ENCODE measurements at regions not wholly inside any gene's neighbourhood (a gene's known extent, or its start where the extent isn't known, plus 50 kb on each side); places are given as distances from the start of the nearest gene placed in this dataset.

DNA sequence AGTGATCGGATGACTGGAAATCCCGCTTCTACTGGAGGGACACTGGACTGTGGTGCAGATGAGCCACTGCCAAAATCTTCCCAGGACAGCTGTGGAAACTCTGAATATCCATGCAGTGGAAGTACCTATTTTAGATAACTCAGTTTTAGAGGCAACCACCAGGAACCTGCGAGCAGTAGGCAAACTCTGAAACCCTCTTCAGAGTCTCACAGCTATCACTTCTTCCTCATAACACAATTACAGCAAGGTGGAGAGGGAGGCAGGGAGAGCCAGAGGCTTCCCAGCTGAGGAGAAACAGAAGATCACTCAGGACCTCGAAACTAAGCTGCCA, 322.8 kb upstream of the NT5E start:
- no peak for DNase-seq (ENCODE audit: extremely low spot score)
- TF ChIP-seq, protein P1, sequence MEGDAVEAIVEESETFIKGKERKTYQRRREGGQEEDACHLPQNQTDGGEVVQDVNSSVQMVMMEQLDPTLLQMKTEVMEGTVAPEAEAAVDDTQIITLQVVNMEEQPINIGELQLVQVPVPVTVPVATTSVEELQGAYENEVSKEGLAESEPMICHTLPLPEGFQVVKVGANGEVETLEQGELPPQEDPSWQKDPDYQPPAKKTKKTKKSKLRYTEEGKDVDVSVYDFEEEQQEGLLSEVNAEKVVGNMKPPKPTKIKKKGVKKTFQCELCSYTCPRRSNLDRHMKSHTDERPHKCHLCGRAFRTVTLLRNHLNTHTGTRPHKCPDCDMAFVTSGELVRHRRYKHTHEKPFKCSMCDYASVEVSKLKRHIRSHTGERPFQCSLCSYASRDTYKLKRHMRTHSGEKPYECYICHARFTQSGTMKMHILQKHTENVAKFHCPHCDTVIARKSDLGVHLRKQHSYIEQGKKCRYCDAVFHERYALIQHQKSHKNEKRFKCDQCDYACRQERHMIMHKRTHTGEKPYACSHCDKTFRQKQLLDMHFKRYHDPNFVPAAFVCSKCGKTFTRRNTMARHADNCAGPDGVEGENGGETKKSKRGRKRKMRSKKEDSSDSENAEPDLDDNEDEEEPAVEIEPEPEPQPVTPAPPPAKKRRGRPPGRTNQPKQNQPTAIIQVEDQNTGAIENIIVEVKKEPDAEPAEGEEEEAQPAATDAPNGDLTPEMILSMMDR (IDR thresholded peaks at IDR 0.05; ENCODE audit: control extremely low read depth, extremely low read depth, low read depth, missing control alignments): no peak
- ChIA-PET POLR2A (no interaction called here), CTCF (interaction anchor here (2.3 kb wide), 1 partner anchor 9 kb away, joined by 10 read pairs; no protein-coding TSS in a partner anchor)

- ChIA-PET POLR2A (no interaction called here), CTCF (interaction anchor here (2.3 kb wide), 1 partner anchor 10 kb away, joined by 10 read pairs; no protein-coding TSS in a partner anchor)
- peak; percentile 18 for DNase-seq (ENCODE audit: extremely low spot score)
- TF ChIP-seq, protein P1 (IDR thresholded peaks at IDR 0.05; ENCODE audit: control extremely low read depth, extremely low read depth, low read depth, missing control alignments): peak; percentile 55
Measured at GRCh38 chr6:85126485-85127167, 323.3 kb upstream of the NT5E start.

DNA sequence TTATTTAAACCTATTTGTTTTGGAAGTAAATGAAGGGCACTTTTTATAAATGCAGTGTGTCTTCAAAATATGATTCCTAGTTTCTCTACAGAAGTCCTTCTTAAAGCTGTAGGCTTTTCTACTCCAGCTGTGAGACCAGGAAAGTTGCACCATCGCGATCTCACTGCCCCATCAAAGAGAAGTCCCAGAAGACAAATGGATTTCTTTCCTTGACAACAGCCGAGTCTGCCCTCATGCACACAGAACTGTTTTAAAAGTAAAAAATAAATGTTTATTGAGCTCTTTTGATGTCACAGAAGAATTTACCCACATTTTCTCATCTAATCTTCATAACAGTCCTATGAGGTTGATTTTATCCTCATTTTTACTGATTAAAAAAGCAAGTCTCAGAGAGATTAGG, 324.4 kb upstream of the NT5E start:
- no peak for DNase-seq (ENCODE audit: extremely low spot score)
- TF ChIP-seq, protein P1 (IDR thresholded peaks at IDR 0.05; ENCODE audit: control extremely low read depth, extremely low read depth, low read depth, missing control alignments): no peak
- ChIA-PET POLR2A (no interaction called here), CTCF (interaction anchor here (0.8 to 1.1 kb wide), 3 partner anchors 16 to 1236 kb away, joined by 3 read pairs; no protein-coding TSS in a partner anchor)

DNA sequence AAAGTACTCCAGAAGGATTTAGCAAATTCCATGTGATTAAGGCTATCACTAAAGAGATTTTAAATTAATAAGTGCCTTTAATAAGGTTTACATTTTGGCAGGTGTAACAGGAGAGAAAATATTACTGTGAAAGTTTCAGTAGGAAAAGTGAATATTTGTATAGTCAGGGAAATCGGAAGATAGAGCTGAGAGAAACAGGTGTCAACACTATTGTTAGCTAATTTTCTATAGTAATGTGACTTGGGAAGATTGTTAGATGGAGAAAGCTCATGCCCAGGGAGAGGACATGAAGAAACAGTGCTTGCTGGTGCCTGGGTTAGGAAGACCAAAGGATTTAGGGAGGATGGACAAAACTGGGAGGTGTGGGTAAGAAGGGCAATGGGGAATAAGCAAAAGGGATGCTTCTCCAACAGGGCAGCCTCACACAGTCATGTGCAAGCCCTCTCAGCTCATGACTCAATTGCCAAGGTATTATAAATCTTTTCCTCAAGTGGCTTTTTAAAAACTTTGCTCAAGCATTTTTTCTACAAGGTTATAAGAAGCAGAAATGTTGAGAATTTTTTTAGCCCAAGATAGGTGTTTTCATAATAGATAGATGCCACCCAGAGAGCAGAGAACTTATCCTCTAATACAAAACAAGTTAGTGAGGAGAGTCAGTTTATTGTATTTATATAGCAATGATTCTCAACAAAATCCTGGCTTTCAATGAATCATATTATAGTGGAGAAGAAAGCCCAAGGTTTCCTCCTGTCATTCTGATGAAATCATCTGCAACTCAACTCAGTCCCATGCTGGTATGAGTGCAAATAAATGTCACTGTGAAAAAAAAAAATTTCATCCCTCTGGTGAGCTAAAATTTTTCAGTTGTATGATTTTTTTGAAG, 325.2 kb upstream of the NT5E start:
- TF ChIP-seq, protein P1 (IDR thresholded peaks at IDR 0.05; ENCODE audit: control extremely low read depth, extremely low read depth, low read depth, missing control alignments): no peak
- CTCF ChIA-PET: interaction anchor here (0.8 to 1.1 kb wide), 3 partner anchors 15 to 1236 kb away, joined by 3 read pairs; no protein-coding TSS in a partner anchor
- POLR2A ChIA-PET: no interaction called here
- no peak for DNase-seq (ENCODE audit: extremely low spot score)

GRCh38 chr6:85121158-85121557, 328.7 kb upstream of the NT5E start:
- ChIA-PET CTCF (interaction anchor here (1.2 to 1.4 kb wide), 2 partner anchors 11 to 15 kb away, joined by 3 to 4 read pairs; no protein-coding TSS in a partner anchor), POLR2A (no interaction called here)
- no peak for DNase-seq (ENCODE audit: extremely low spot score)
- TF ChIP-seq, protein P1 (IDR thresholded peaks at IDR 0.05; ENCODE audit: control extremely low read depth, extremely low read depth, low read depth, missing control alignments): no peak

GRCh38 chr6:85118652-85119235, 331.1 kb upstream of the NT5E start:
- no peak for DNase-seq (ENCODE audit: extremely low spot score)
- TF ChIP-seq, protein P1 (IDR thresholded peaks at IDR 0.05; ENCODE audit: control extremely low read depth, extremely low read depth, low read depth, missing control alignments): no peak
- ChIA-PET POLR2A (no interaction called here), CTCF (interaction anchor here (0.7 to 1.9 kb wide), 4 partner anchors 10 to 20 kb away, joined by 4 to 9 read pairs (median 4); no protein-coding TSS in a partner anchor)

Measured in GM10248 (cell line).